ENCODE measurements at regions not wholly inside any gene's neighbourhood (a gene's known extent, or its start where the extent isn't known, plus 50 kb on each side); places are given as distances from the start of the nearest gene placed in this dataset.

GRCh38 chr19:57068921-57069697, 50.7 kb upstream of the USP29 start:
- peaks cover 4% of the 10 kb centered on the region for H3K9me3 ChIP-seq (ENCODE audit: low read length)
- H3K4me3 ChIP-seq (ENCODE audit: low read length): no peak overlapping the region
- no peak overlapping the region for H3K4me2 ChIP-seq (ENCODE audit: low read length)
- no peak overlapping the region for H3K9ac ChIP-seq (ENCODE audit: low read length)
- no peaks in the 10 kb centered on the region for H3K79me2 ChIP-seq (replicated peaks; ENCODE audit: insufficient read depth, low read length)
- H4K20me1 ChIP-seq (ENCODE audit: insufficient read depth): no peaks in the 10 kb centered on the region
- no peaks in the 10 kb centered on the region for H3F3A ChIP-seq (ENCODE audit: insufficient read depth, low read length, poor library complexity, severe bottlenecking)
- no peak overlapping the region for H3K27ac ChIP-seq (ENCODE audit: low read length)
- H3K27me3 ChIP-seq (ENCODE audit: insufficient read depth, low read depth, low read length): no peaks in the 10 kb centered on the region
- no peak overlapping the region for H2AFZ ChIP-seq (ENCODE audit: low read depth, low read length)
- H3K9me2 ChIP-seq (ENCODE audit: insufficient read depth, low read length): no peaks in the 10 kb centered on the region
- no peaks in the 10 kb centered on the region for H3K36me3 ChIP-seq (ENCODE audit: insufficient read depth, low read length)
- no peak for TF ChIP-seq MXI1 (conservative IDR thresholded peaks at IDR 0.05; ENCODE audit: poor library complexity, severe bottlenecking)
- TF ChIP-seq EP300 (conservative IDR thresholded peaks at IDR 0.05; ENCODE audit: poor library complexity, severe bottlenecking): no peak
- no peak for TF ChIP-seq CTCF (IDR thresholded peaks at IDR 0.05; ENCODE audit: poor library complexity, severe bottlenecking)
- TF ChIP-seq TAF1 (IDR thresholded peaks at IDR 0.05; ENCODE audit: low read depth): no peak
- no peak for TF ChIP-seq POLR2AphosphoS5 (IDR thresholded peaks at IDR 0.05)
- no peak for TF ChIP-seq REST (IDR thresholded peaks at IDR 0.05; ENCODE audit: borderline replicate concordance)
- no peak for TF ChIP-seq EZH2 (IDR thresholded peaks at IDR 0.05; ENCODE audit: borderline replicate concordance, insufficient read depth, low read length, poor library complexity, severe bottlenecking)
- no peak for TF ChIP-seq RAD21 (conservative IDR thresholded peaks at IDR 0.05)
- TF ChIP-seq SMC3 (conservative IDR thresholded peaks at IDR 0.05; ENCODE audit: poor library complexity): no peak

Small RNA genes in the stretch of these regions (small RNA-seq; reads per million reads assigned to genes)
- gene AC044792.1: 0 reads per million in 3 experiments
